Sciatic nerve (tissue), 2 donors: ENCODE measurements at regions not wholly inside any gene's neighbourhood (a gene's known extent, or its start where the extent isn't known, plus 50 kb on each side); places are given as distances from the start of the nearest gene placed in this dataset.

Experiments used
- ATAC-seq: fragments of 200-7000 bp; cut with Tn5 transposase; one replicate; pipeline ENCODE4 v1.9.1; 2020; ENCODE audit warnings: mild to moderate bottlenecking, moderate library complexity
- DNase-seq: peaks from one replicate; pipeline ENCODE4 v3.0.0-alpha.2; 2020; ENCODE audit warnings: low spot score
- intact Hi-C: fragments of 100-400 bp; cut with DNase I; formaldehyde crosslinking; loops from one replicate; pipeline ENCODE4 v1.14.2; 2022
- donor health status: DM: no; HTN: no; CAD: no.
- donor health status: DM: no; HTN: no; CAD: no.

GRCh38 chr10:128981251-128981650 is 485.8 kb upstream of the MGMT start:
- no peak for ATAC-seq
- intact Hi-C loops = no loop called here
- DNase-seq = no peak

GRCh38 chr10:128981881-128982615 is 485.0 kb upstream of the MGMT start:
- ATAC-seq = no peak
- intact Hi-C loops = no loop called here
- no peak for DNase-seq

- DNase-seq = no peak
- ATAC-seq = no peak
- intact Hi-C loops = no loop called here
These were observed 484.5 kb upstream of the MGMT start for GRCh38 chr10:128982616-128982915.

- intact Hi-C loops = no loop called here
- ATAC-seq (peak; percentile 38), DNase-seq (no peak)
These were observed 482.0 kb upstream of the MGMT start for GRCh38 chr10:128985036-128985435.

- ATAC-seq (no peak), DNase-seq (no peak)
- intact Hi-C loops = no loop called here
These were observed 476.1 kb upstream of the MGMT start for GRCh38 chr10:128990986-128991385.

GRCh38 chr10:128992770-128993169 is 474.3 kb upstream of the MGMT start:
- DNase-seq = no peak
- intact Hi-C loops = no loop called here
- ATAC-seq = no peak

- ATAC-seq = no peak
- intact Hi-C loops = no loop called here
- no peak for DNase-seq
These were observed 473.6 kb upstream of the MGMT start for GRCh38 chr10:128993443-128993842.

- intact Hi-C loops = no loop called here
- DNase-seq = no peak
- no peak for ATAC-seq
These were observed 473.0 kb upstream of the MGMT start for GRCh38 chr10:128993911-128994538.

GRCh38 chr10:128994598-128995143 is 472.4 kb upstream of the MGMT start:
- no peak for ATAC-seq
- DNase-seq = no peak
- intact Hi-C loops = no loop called here

GRCh38 chr10:128995676-128996075 is 471.4 kb upstream of the MGMT start:
- DNase-seq (no peak), ATAC-seq (no peak)
- intact Hi-C loops = no loop called here

GRCh38 chr10:128996092-128996491 is 470.9 kb upstream of the MGMT start:
- DNase-seq (no peak), ATAC-seq (no peak)
- intact Hi-C loops = no loop called here

- ATAC-seq (no peak), DNase-seq (no peak)
- intact Hi-C loops = no loop called here
These were observed 468.8 kb upstream of the MGMT start for GRCh38 chr10:128998101-128998805.

- no peak for ATAC-seq
- intact Hi-C loops = no loop called here
- no peak for DNase-seq
These were observed 462.6 kb upstream of the MGMT start for GRCh38 chr10:129004398-129004797.

- no peak for DNase-seq
- intact Hi-C loops = no loop called here
- ATAC-seq = peak; percentile 48
These were observed 462.0 kb upstream of the MGMT start for GRCh38 chr10:129005080-129005479.

GRCh38 chr10:129005804-129006203 is 461.2 kb upstream of the MGMT start:
- no peak for ATAC-seq
- intact Hi-C loops = no loop called here
- DNase-seq = no peak

GRCh38 chr10:129018511-129018910 is 448.5 kb upstream of the MGMT start:
- DNase-seq (no peak), ATAC-seq (no peak)
- intact Hi-C loops = no loop called here

GRCh38 chr10:129020651-129021330 is 446.2 kb upstream of the MGMT start:
- DNase-seq (no peak), ATAC-seq (no peak)
- intact Hi-C loops = no loop called here

- intact Hi-C loops = no loop called here
- peak; percentile 13 for ATAC-seq
These were observed 445.3 kb upstream of the MGMT start for GRCh38 chr10:129021594-129022304.

GRCh38 chr10:129023082-129023481 is 444.0 kb upstream of the MGMT start:
- DNase-seq (peak; percentile 74), ATAC-seq (peak; percentile 89)
- intact Hi-C loops = no loop called here

More at GRCh38 chr10:129021594-129022304, 445.3 kb upstream of the MGMT start:
- no peak for DNase-seq
